ENCODE measurements at regions not wholly inside any gene's neighbourhood (a gene's known extent, or its start where the extent isn't known, plus 50 kb on each side); places are given as distances from the start of the nearest gene placed in this dataset.

- ChIA-PET CTCF (interaction anchor here (0.6 to 0.7 kb wide), 3 partner anchors 96 to 336 kb away, joined by 3 to 4 read pairs (median 3); no protein-coding TSS in a partner anchor), POLR2A (interaction anchor here (0.7 kb wide), 1 partner anchor 28 kb away, joined by 3 read pairs; no protein-coding TSS in a partner anchor)
- H3K9me3 ChIP-seq (ENCODE audit: control insufficient read depth, insufficient read depth, low read length): peaks cover 11% of the 10 kb centered on the region; the same call in 1 of the 2 replicates
- no peak overlapping the region for H3K4me3 ChIP-seq (ENCODE audit: low read depth, low read length)
- TF ChIP-seq CTCF (IDR thresholded peaks at IDR 0.05; ENCODE audit: low read depth, low read length): no peak
- H3K27me3 ChIP-seq (ENCODE audit: control insufficient read depth, insufficient read depth, low read length): no peaks in the 10 kb centered on the region
- peak overlapping the region; percentile 74 for H3K27ac ChIP-seq (ENCODE audit: low read depth, low read length)
- peak; percentile 82 for DNase-seq (ENCODE audit: low read depth, low spot score)
Observed at GRCh38 chr15:101124731-101125451, 127.0 kb downstream of the CHSY1 start.

GRCh38 chr15:101123222-101123910 is 128.5 kb downstream of the CHSY1 start:
- POLR2A ChIA-PET: interaction anchor here (1.3 kb wide), 1 partner anchor 12 kb away, joined by 3 read pairs; no protein-coding TSS in a partner anchor
- no peak for TF ChIP-seq CTCF (IDR thresholded peaks at IDR 0.05; ENCODE audit: low read depth, low read length)
- DNase-seq (ENCODE audit: low read depth, low spot score): no peak
- CTCF ChIA-PET: no interaction called here
- H3K27me3 ChIP-seq (ENCODE audit: control insufficient read depth, insufficient read depth, low read length): no peaks in the 10 kb centered on the region
- no peak overlapping the region for H3K4me3 ChIP-seq (ENCODE audit: low read depth, low read length)
- peak overlapping the region; percentile 42 for H3K27ac ChIP-seq (ENCODE audit: low read depth, low read length)
- H3K9me3 ChIP-seq (ENCODE audit: control insufficient read depth, insufficient read depth, low read length): peaks cover 11% of the 10 kb centered on the region; the same call in 1 of the 2 replicates

GRCh38 chr15:101122806-101123205 is 129.0 kb downstream of the CHSY1 start:
- Histone ChIP-seq H3K4me3 (ENCODE audit: low read depth, low read length) (no peak overlapping the region), H3K9me3 (ENCODE audit: control insufficient read depth, insufficient read depth, low read length) (peaks cover 11% of the 10 kb centered on the region; the same call in 1 of the 2 replicates), H3K27me3 (ENCODE audit: control insufficient read depth, insufficient read depth, low read length) (no peaks in the 10 kb centered on the region), H3K27ac (ENCODE audit: low read depth, low read length) (no peak overlapping the region)
- no peak for DNase-seq (ENCODE audit: low read depth, low spot score)
- CTCF ChIA-PET: no interaction called here
- POLR2A ChIA-PET: interaction anchor here (1.3 kb wide), 1 partner anchor 12 kb away, joined by 3 read pairs; no protein-coding TSS in a partner anchor
- TF ChIP-seq CTCF (IDR thresholded peaks at IDR 0.05; ENCODE audit: low read depth, low read length): no peak

- no peak overlapping the region for H3K4me3 ChIP-seq (ENCODE audit: low read depth, low read length)
- H3K27me3 ChIP-seq (ENCODE audit: control insufficient read depth, insufficient read depth, low read length): no peaks in the 10 kb centered on the region
- H3K27ac ChIP-seq (ENCODE audit: low read depth, low read length): peak overlapping the region; percentile 84
- H3K9me3 ChIP-seq (ENCODE audit: control insufficient read depth, insufficient read depth, low read length): peaks cover 11% of the 10 kb centered on the region; the same call in 1 of the 2 replicates
- ChIA-PET CTCF (interaction anchor here (0.6 to 1.5 kb wide), 5 partner anchors 12 to 136 kb away, joined by 3 to 5 read pairs (median 3); no protein-coding TSS in a partner anchor), POLR2A (interaction anchor here (1.3 kb wide), 1 partner anchor 11 kb away, joined by 3 read pairs; no protein-coding TSS in a partner anchor)
- TF ChIP-seq CTCF (IDR thresholded peaks at IDR 0.05; ENCODE audit: low read depth, low read length): no peak
- DNase-seq (ENCODE audit: low read depth, low spot score): no peak
Observed at GRCh38 chr15:101122266-101122665, 129.6 kb downstream of the CHSY1 start.
